Type B pancreatic cell (in vitro differentiated cells): ENCODE measurements at regions not wholly inside any gene's neighbourhood (a gene's known extent, or its start where the extent isn't known, plus 50 kb on each side); places are given as distances from the start of the nearest gene placed in this dataset.

Experiments used
- DNase-seq: peaks from one replicate; pipeline ENCODE4 v3.0.0; 2021; ENCODE audit warnings: mixed read lengths; ENCODE audit not compliant: unreplicated experiment; ENCODE audit errors: extremely low spot score
- H3K27ac Mint-ChIP-seq: 2 replicates; pipeline ENCODE4 v1.8.0; 2021; ENCODE audit warnings: mild to moderate bottlenecking, mixed read lengths
- H3K27me3 Mint-ChIP-seq: 2 replicates; pipeline ENCODE4 v1.8.0; 2021; ENCODE audit warnings: mixed read lengths
- H3K36me3 Mint-ChIP-seq: 2 replicates; pipeline ENCODE4 v1.8.0; 2021; ENCODE audit warnings: mixed read lengths
- H3K4me1 Mint-ChIP-seq: one replicate; pipeline ENCODE4 v1.8.0; 2021; ENCODE audit warnings: mixed read lengths; ENCODE audit not compliant: unreplicated experiment
- H3K4me3 Mint-ChIP-seq: 2 replicates; pipeline ENCODE4 v1.8.0; 2021; ENCODE audit warnings: mild to moderate bottlenecking, mixed read lengths
- H3K9me3 Mint-ChIP-seq: 2 replicates; pipeline ENCODE4 v1.8.0; 2021; ENCODE audit warnings: mixed read lengths
- TF ChIP-seq, protein P1 (sequence below): fragments of 200-600 bp; sonication (generic); conservative IDR thresholded peaks from 2 replicates; pipeline ENCODE4 v1.5.0; 2021; ENCODE audit warnings: antibody characterized with exemption, mild to moderate bottlenecking

DNA sequence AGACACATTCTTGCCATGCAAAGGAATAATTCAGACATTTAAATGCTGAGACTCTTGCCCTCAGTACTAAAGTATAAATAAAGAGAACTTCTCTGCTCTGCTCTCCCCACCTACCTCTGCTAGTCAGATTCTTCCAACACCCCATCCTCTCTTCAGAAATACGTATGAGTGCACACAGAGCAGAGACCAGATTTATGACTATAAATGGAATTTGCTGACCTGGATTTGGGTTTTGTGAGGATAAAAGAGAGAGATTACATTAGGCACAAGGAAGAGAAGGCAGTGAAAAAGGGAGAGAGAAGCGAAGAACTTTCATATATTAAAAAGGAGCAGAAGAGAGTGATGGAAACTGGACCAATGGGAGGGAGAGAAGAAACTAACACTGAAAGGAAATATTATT lies 87.6 kb upstream of the EXOC1L start:
- TF ChIP-seq, protein P1, sequence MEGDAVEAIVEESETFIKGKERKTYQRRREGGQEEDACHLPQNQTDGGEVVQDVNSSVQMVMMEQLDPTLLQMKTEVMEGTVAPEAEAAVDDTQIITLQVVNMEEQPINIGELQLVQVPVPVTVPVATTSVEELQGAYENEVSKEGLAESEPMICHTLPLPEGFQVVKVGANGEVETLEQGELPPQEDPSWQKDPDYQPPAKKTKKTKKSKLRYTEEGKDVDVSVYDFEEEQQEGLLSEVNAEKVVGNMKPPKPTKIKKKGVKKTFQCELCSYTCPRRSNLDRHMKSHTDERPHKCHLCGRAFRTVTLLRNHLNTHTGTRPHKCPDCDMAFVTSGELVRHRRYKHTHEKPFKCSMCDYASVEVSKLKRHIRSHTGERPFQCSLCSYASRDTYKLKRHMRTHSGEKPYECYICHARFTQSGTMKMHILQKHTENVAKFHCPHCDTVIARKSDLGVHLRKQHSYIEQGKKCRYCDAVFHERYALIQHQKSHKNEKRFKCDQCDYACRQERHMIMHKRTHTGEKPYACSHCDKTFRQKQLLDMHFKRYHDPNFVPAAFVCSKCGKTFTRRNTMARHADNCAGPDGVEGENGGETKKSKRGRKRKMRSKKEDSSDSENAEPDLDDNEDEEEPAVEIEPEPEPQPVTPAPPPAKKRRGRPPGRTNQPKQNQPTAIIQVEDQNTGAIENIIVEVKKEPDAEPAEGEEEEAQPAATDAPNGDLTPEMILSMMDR = no peak
- H3K9me3 Mint-ChIP-seq = peaks cover 4% of the 10 kb centered on the region
- DNase-seq = no peak
- H3K36me3 Mint-ChIP-seq = no peaks in the 10 kb centered on the region
- H3K27ac Mint-ChIP-seq = no peak overlapping the region
- H3K27me3 Mint-ChIP-seq = no peaks in the 10 kb centered on the region
- H3K4me1 Mint-ChIP-seq = no peaks in the 10 kb centered on the region
- H3K4me3 Mint-ChIP-seq = no peak overlapping the region

DNA sequence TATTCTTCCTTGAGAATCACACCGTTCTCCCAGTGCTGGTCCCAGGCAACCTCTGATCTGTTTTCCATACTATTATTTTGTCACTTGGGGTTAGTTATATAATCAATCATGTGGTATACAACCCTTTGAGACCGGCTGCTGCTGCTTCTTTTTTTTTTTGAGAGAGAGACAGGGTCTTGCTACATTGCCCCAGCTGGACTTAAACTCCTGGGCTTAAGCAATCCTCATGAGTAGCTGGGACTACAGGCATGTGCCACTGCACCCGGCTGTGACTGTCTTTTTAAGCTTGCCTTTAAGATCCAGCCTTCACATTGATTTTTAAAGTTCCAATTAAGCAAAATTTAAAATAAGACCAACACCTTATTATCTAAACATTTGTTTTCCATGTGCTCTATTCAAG lies 86.7 kb upstream of the EXOC1L start:
- no peak overlapping the region for H3K4me3 Mint-ChIP-seq
- TF ChIP-seq, protein P1 = no peak
- H3K27me3 Mint-ChIP-seq = no peaks in the 10 kb centered on the region
- no peaks in the 10 kb centered on the region for H3K36me3 Mint-ChIP-seq
- no peak for DNase-seq
- H3K4me1 Mint-ChIP-seq = no peaks in the 10 kb centered on the region
- no peak overlapping the region for H3K27ac Mint-ChIP-seq
- H3K9me3 Mint-ChIP-seq = peaks cover 4% of the 10 kb centered on the region

DNA sequence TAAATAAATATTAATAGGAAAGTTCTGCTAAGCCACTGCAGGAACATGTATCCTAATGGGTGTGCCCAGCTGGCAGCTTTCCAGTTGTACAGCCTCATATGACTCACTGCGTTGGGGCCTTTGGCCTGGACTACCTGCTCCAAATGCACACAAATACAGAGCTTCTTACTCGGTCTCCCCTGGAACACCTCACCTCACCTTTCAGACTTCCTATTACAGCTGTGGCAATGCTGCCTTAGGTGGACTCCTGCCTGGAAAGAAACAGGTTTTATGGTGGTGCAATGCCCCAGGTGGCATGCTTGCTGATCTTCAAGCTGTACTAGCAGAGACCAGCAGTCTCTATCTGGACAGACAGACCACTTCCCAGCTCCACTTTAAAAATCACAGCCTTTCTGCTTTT lies 85.7 kb upstream of the EXOC1L start:
- peak overlapping the region; percentile 67 for H3K27ac Mint-ChIP-seq
- H3K4me1 Mint-ChIP-seq = no peaks in the 10 kb centered on the region
- H3K27me3 Mint-ChIP-seq = peaks cover 5% of the 10 kb centered on the region
- no peak for DNase-seq
- H3K4me3 Mint-ChIP-seq = no peak overlapping the region
- no peaks in the 10 kb centered on the region for H3K36me3 Mint-ChIP-seq
- H3K9me3 Mint-ChIP-seq = no peaks in the 10 kb centered on the region
- TF ChIP-seq, protein P1 = no peak

DNA sequence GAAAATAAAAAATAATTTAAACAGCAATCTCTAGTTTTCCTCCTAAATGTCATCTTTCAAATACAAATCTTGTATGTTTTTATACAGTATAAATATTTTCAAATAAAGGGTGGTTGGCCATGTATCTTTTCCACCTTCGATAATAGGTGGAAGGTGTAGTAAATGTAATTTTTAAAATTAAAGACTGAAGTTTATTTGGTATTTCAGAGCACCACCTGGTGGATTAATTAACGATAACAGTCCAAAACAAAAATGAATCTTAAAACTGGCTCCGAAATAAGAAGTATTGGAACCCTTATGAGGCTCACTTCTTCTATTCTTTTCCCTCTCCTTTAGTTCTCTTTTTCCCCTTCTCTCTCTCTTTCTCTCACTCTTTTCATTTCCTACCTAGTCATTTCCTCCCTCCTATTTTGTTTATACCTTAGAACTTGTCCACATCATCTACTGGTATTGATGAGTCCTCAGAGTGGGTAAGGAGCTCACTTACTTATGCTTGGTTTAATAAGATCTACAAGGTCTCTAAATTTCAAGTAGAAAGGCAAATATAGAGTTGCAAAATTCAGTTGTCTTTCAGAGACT lies 82.9 kb upstream of the EXOC1L start:
- DNase-seq = no peak
- TF ChIP-seq, protein P1 = peak; percentile 73
- Mint-ChIP-seq H3K36me3 (no peaks in the 10 kb centered on the region), H3K27ac (no peak overlapping the region), H3K27me3 (peaks cover 14% of the 10 kb centered on the region), H3K9me3 (no peaks in the 10 kb centered on the region), H3K4me3 (no peak overlapping the region), H3K4me1 (no peaks in the 10 kb centered on the region)

DNA sequence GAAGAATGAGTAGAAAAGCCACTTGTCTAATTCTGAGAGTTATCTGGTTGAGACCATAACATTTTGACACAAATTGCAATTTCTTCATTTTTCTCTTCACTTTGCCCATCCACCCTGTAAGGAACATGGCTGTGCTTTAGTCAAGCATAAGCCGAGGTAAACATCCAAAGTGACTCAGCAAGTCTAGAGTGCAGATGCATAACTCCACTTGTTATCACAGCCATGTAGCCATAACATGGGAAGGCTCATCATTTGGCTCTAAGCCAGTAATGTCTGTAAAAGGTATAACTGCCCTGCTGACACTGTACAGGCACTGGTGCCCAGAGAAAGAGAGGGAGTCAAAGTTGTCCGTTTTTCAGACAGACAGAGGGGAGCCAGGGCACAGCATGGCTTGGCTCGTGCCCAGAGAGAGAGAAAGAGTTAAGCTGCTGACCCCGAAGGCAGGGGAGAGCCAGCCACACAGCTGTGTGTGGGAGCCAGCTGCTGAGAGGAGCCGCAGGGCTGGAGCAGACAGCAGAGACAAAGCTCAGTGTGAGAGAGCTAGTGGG lies 76.9 kb upstream of the EXOC1L start:
- TF ChIP-seq, protein P1 = no peak
- Mint-ChIP-seq H3K4me1 (no peaks in the 10 kb centered on the region), H3K36me3 (no peaks in the 10 kb centered on the region), H3K27me3 (peaks cover 25% of the 10 kb centered on the region), H3K27ac (no peak overlapping the region), H3K4me3 (no peak overlapping the region), H3K9me3 (no peaks in the 10 kb centered on the region)
- no peak for DNase-seq
